GM21390 (cell line): ENCODE measurements at regions not wholly inside any gene's neighbourhood (a gene's known extent, or its start where the extent isn't known, plus 50 kb on each side); places are given as distances from the start of the nearest gene placed in this dataset.

ENCODE experiments used
- ATAC-seq: cut with Tn5 transposase; IDR thresholded peaks from one replicate; pipeline ENCODE4 v1.9.1; 2021; ENCODE audit not compliant: unreplicated experiment

- ATAC-seq: no peak
These were observed 87.5 kb upstream of the RCN1 start for GRCh38 chr11:32003335-32003734.

- ATAC-seq: no peak
These were observed 88.6 kb upstream of the RCN1 start for GRCh38 chr11:32002311-32002710.

- no peak for ATAC-seq
These were observed 92.9 kb upstream of the RCN1 start for GRCh38 chr11:31997955-31998354.

- peak; percentile 4 for ATAC-seq
These were observed 94.6 kb upstream of the RCN1 start for GRCh38 chr11:31996159-31996881.

GRCh38 chr11:31995525-31996094 lies 95.3 kb upstream of the RCN1 start:
- ATAC-seq: peak; percentile 88

- no peak for ATAC-seq
These were observed 95.8 kb upstream of the RCN1 start for GRCh38 chr11:31995032-31995431.

- no peak for ATAC-seq
These were observed 103.5 kb upstream of the RCN1 start for GRCh38 chr11:31987118-31988005.

GRCh38 chr11:31986201-31986889 lies 104.5 kb upstream of the RCN1 start:
- ATAC-seq: no peak

GRCh38 chr11:31981457-31981856 lies 109.4 kb upstream of the RCN1 start:
- no peak for ATAC-seq

- ATAC-seq: no peak
These were observed 113.5 kb upstream of the RCN1 start for GRCh38 chr11:31977343-31977742.

- ATAC-seq: no peak
These were observed 116.3 kb upstream of the RCN1 start for GRCh38 chr11:31974366-31975136.

GRCh38 chr11:31973172-31973571 lies 117.7 kb upstream of the RCN1 start:
- ATAC-seq: no peak

GRCh38 chr11:31972623-31973022 lies 118.3 kb upstream of the RCN1 start:
- no peak for ATAC-seq

GRCh38 chr11:31969359-31969702 lies 121.5 kb upstream of the RCN1 start:
- no peak for ATAC-seq

GRCh38 chr11:31968461-31969358 lies 122.2 kb upstream of the RCN1 start:
- no peak for ATAC-seq

- ATAC-seq: no peak
These were observed 123.3 kb upstream of the RCN1 start for GRCh38 chr11:31967404-31968130.

GRCh38 chr11:31966846-31967245 lies 124.0 kb upstream of the RCN1 start:
- ATAC-seq: no peak

- no peak for ATAC-seq
These were observed 126.7 kb upstream of the RCN1 start for GRCh38 chr11:31964181-31964580.

GRCh38 chr11:31960126-31960525 lies 130.7 kb upstream of the RCN1 start:
- no peak for ATAC-seq
